Kidney (tissue), 13 donors: ENCODE measurements at regions not wholly inside any gene's neighbourhood (a gene's known extent, or its start where the extent isn't known, plus 50 kb on each side); places are given as distances from the start of the nearest gene placed in this dataset.

Source experiments
- DNase-seq, 5 donors: peaks; one replicate each; pipeline ENCODE4 v3.0.0-alpha.2; 2013 to 2020
- FAIRE-seq: peaks from 2 replicates; lab custom pipeline; 2012; peaks lifted over from hg19 to GRCh38; lab: Jason Lieb, UNC
- H3K27ac ChIP-seq, 2 donors: one replicate each; pipeline ENCODE4 v1.7.0; 2013; ENCODE audit warnings: low read depth in 2 of 2, low read length in 2 of 2, inconsistent platforms in 1 of 2
- H3K27me3 ChIP-seq: one replicate; pipeline ENCODE4 v1.7.1; 2013; ENCODE audit warnings: low read length, inconsistent platforms; ENCODE audit not compliant: control insufficient read depth, insufficient read depth
- H3K36me3 ChIP-seq, 3 donors: one replicate each; pipeline versions ENCODE4 v1.7.0 to v1.7.1; 2013; ENCODE audit warnings: low read length in 3 of 3, control low read depth in 1 of 3, inconsistent platforms in 1 of 3; ENCODE audit not compliant: insufficient read depth in 3 of 3, control insufficient read depth in 2 of 3
- H3K4me1 ChIP-seq, 3 donors: one replicate each; pipeline versions ENCODE4 v1.7.0 to v1.7.1; 2013; ENCODE audit warnings: low read length in 3 of 3, inconsistent platforms in 1 of 3, low read depth in 1 of 3; ENCODE audit not compliant: control insufficient read depth in 2 of 3, insufficient read depth in 2 of 3
- H3K4me3 ChIP-seq, 3 donors: one replicate each; pipeline versions ENCODE4 v1.7.0 to v1.8.1; 2013; ENCODE audit warnings: low read length in 3 of 3, control low read depth in 1 of 3, inconsistent platforms in 1 of 3
- H3K9ac ChIP-seq, 3 donors: one replicate each; pipeline versions ENCODE4 v1.7.0 to v1.7.1; 2013; ENCODE audit warnings: low read length in 3 of 3, control low read depth in 1 of 3, inconsistent platforms in 1 of 3
- H3K9me3 ChIP-seq, 3 donors: one replicate each; pipeline versions ENCODE4 v1.7.0 to v1.7.1; 2013; ENCODE audit warnings: low read length in 3 of 3, control low read depth in 1 of 3, inconsistent platforms in 1 of 3; ENCODE audit not compliant: control insufficient read depth in 2 of 3, insufficient read depth in 1 of 3
- intact Hi-C: fragments of 100-400 bp; cut with DNase I; formaldehyde crosslinking; loops from one replicate; pipeline ENCODE4 v1.11.1; 2022
- TF ChIP-seq, protein P1 (sequence below): IDR thresholded peaks from 3 replicates; pipeline ENCODE4 v1.5.1; 2012; ENCODE audit warnings: mild to moderate bottlenecking, moderate library complexity, borderline replicate concordance; ENCODE audit not compliant: insufficient read depth; ENCODE audit errors: extremely low read depth
- donor health status: control.
- donor health status: control.
- donor health status: control.
- donor health status: control.
- donor health status: control.
- donor health status: DM: yes; HTN: yes; CAD: no.
- donor health status: Normal renal cell carcinoma (clear cell type).

DNA sequence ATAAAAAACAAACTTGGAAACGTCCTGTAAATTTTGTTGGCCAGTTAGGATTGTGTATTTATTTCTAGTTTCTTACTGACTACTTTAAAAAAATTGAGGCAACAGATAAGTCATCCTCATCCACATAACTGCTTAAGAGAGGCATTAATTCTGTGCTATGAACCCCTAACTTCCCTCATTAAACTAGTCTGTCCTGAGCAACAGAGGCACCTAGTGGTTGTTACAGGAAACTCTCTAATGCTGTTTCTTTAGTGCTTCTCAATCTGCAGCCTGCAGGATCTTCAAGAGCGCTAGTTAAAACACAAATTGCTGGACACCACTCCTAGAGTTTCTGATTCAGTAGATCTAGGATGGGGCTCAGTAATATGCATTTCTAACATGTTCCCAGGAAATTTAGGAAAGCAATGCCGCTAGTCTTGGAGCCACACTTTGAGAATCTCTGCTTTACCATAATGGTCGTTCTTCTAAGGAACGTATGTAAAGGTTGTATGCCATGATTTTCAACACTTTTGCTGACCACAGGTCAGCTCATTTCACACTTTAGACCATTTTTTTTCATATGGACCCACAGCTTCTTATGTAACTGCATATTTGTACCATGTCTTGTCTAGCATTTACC, 410.1 kb upstream of the SMARCA2 start:
- Histone ChIP-seq H3K27me3 (no peaks in the 10 kb centered on the region), H3K4me1 (no peaks in the 10 kb centered on the region), H3K27ac (no peak overlapping the region), H3K4me3 (no peak overlapping the region), H3K9me3 (no peaks in the 10 kb centered on the region), H3K9ac (no peak overlapping the region), H3K36me3 (no peaks in the 10 kb centered on the region)
- intact Hi-C loops, result no loop called here
- FAIRE-seq (no peak), DNase-seq (peak in 2 of 5 donors; percentile 57 to 69)
- TF ChIP-seq, protein P1, sequence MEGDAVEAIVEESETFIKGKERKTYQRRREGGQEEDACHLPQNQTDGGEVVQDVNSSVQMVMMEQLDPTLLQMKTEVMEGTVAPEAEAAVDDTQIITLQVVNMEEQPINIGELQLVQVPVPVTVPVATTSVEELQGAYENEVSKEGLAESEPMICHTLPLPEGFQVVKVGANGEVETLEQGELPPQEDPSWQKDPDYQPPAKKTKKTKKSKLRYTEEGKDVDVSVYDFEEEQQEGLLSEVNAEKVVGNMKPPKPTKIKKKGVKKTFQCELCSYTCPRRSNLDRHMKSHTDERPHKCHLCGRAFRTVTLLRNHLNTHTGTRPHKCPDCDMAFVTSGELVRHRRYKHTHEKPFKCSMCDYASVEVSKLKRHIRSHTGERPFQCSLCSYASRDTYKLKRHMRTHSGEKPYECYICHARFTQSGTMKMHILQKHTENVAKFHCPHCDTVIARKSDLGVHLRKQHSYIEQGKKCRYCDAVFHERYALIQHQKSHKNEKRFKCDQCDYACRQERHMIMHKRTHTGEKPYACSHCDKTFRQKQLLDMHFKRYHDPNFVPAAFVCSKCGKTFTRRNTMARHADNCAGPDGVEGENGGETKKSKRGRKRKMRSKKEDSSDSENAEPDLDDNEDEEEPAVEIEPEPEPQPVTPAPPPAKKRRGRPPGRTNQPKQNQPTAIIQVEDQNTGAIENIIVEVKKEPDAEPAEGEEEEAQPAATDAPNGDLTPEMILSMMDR, result peak; percentile 32

DNA sequence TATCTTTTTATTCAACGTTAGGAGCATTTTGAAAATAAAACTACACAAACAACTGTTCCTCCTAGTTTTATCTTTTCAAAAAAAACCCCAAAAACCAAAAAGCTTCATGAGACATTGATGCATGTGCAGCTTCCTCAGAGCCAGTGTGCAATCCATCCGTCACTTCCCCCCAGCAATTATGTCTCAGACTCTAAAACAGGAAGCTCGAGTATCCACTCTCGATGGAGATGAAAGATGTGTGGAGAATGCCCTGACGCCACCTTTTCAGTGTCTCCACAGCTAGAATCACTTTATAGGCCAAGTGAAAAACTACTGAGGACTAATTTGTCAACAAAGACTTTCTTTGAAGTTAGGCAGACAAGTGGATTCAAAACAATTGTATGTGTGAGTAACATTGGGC, 408.9 kb upstream of the SMARCA2 start:
- no peak for FAIRE-seq

GRCh38 chr9:1612886-1613285, 402.3 kb upstream of the SMARCA2 start:
- intact Hi-C loops, result no loop called here
- no peak overlapping the region for H3K9ac ChIP-seq
- H3K4me3 ChIP-seq, result no peak overlapping the region
- TF ChIP-seq, protein P1, result no peak
- H3K36me3 ChIP-seq, result no peaks in the 10 kb centered on the region
- no peak overlapping the region for H3K27ac ChIP-seq
- DNase-seq (no peak), FAIRE-seq (no peak)
- no peaks in the 10 kb centered on the region for H3K4me1 ChIP-seq
- no peaks in the 10 kb centered on the region for H3K9me3 ChIP-seq
- H3K27me3 ChIP-seq, result no peaks in the 10 kb centered on the region

More for the DNA sequence above, 408.9 kb upstream of the SMARCA2 start:
- Histone ChIP-seq H3K9ac (no peak overlapping the region), H3K27me3 (no peaks in the 10 kb centered on the region), H3K4me1 (no peaks in the 10 kb centered on the region), H3K9me3 (no peaks in the 10 kb centered on the region), H3K36me3 (no peaks in the 10 kb centered on the region), H3K4me3 (no peak overlapping the region), H3K27ac (no peak overlapping the region)
- DNase-seq, result peak in 3 of 5 donors; percentile 21 to 66 (median 52)
- intact Hi-C loops, result no loop called here
- TF ChIP-seq, protein P1, result no peak

DNA sequence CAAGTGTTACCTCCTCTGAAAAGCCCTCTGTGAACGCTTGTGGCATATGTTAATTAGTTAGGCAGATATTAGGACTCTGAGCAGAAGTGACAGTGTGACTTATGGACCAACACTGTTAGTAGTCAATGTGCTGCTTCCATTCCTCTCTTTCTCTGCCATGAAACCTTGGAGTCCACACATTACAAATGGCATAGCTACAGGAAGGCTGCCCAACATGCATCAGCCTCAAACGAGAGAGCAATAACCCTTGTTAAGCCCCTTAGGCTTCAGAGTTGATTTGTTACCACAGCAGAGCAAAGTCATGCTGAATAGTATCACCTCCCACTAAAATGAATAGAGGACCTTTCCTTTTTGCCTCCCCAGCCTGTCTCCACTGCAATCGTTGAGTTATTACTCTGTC, 397.7 kb upstream of the SMARCA2 start:
- DNase-seq (no peak), FAIRE-seq (no peak)
- TF ChIP-seq, protein P1, result no peak
- Histone ChIP-seq H3K27me3 (no peaks in the 10 kb centered on the region), H3K27ac (no peak overlapping the region), H3K36me3 (no peaks in the 10 kb centered on the region), H3K9me3 (no peaks in the 10 kb centered on the region), H3K4me3 (no peak overlapping the region), H3K9ac (no peak overlapping the region), H3K4me1 (no peaks in the 10 kb centered on the region)
- intact Hi-C loops, result no loop called here
